ENCODE measurements at regions not wholly inside any gene's neighbourhood (a gene's known extent, or its start where the extent isn't known, plus 50 kb on each side); places are given as distances from the start of the nearest gene placed in this dataset.

DNA sequence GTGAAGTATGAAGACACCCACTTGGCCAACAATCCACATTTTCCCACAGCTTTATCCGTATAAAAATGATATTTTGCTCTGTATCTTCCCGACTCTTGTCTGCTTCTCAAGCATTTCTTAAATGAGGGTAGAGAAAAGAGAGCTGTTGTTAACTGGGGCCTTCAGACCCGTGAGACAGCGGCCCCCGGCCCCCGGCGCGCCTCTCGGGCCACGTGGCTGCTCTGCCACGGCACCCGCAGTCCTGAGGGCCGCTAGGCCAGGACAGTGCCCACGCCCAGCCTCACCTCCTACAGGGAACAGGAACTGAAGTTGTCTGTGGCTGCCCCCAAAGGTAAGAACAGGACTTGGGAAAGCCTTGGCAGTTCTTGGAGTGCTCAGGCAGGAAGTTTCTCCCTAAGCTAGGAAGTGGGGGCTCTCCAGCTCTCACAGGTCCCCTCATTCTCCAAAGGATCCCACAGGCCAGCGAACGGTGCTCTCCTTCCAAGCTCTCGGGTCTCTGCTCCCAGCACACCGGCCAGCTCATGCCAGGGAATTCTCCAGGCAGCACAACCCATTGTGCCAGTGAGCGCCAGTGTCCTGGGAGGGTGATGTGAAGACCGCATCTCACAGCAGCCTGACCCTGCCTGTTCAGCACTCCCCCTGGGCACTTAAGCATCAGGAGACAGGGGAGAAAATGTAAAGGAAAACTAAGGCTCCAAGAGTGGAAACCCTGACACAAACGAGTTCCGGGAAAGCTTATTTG lies 230.3 kb upstream of the PFKP start:
- Histone ChIP-seq H3K27me3 (ENCODE audit: insufficient read depth, poor library complexity, severe bottlenecking) (peaks cover 7% of the 10 kb centered on the region), H3K27ac (ENCODE audit: poor library complexity, severe bottlenecking) (no peak overlapping the region), H3K9me3 (ENCODE audit: severe bottlenecking) (no peaks in the 10 kb centered on the region), H3K4me1 (ENCODE audit: insufficient read depth, poor library complexity, severe bottlenecking) (no peaks in the 10 kb centered on the region), H3K4me3 (ENCODE audit: severe bottlenecking) (no peak overlapping the region), H3K36me3 (ENCODE audit: low read depth) (no peaks in the 10 kb centered on the region)
- TF ChIP-seq, protein P1, sequence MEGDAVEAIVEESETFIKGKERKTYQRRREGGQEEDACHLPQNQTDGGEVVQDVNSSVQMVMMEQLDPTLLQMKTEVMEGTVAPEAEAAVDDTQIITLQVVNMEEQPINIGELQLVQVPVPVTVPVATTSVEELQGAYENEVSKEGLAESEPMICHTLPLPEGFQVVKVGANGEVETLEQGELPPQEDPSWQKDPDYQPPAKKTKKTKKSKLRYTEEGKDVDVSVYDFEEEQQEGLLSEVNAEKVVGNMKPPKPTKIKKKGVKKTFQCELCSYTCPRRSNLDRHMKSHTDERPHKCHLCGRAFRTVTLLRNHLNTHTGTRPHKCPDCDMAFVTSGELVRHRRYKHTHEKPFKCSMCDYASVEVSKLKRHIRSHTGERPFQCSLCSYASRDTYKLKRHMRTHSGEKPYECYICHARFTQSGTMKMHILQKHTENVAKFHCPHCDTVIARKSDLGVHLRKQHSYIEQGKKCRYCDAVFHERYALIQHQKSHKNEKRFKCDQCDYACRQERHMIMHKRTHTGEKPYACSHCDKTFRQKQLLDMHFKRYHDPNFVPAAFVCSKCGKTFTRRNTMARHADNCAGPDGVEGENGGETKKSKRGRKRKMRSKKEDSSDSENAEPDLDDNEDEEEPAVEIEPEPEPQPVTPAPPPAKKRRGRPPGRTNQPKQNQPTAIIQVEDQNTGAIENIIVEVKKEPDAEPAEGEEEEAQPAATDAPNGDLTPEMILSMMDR (IDR thresholded peaks at IDR 0.05; ENCODE audit: poor library complexity, severe bottlenecking): no peak
- no peak for DNase-seq (ENCODE audit: low spot score)
- no peak for ATAC-seq (ENCODE audit: low read depth)

DNA sequence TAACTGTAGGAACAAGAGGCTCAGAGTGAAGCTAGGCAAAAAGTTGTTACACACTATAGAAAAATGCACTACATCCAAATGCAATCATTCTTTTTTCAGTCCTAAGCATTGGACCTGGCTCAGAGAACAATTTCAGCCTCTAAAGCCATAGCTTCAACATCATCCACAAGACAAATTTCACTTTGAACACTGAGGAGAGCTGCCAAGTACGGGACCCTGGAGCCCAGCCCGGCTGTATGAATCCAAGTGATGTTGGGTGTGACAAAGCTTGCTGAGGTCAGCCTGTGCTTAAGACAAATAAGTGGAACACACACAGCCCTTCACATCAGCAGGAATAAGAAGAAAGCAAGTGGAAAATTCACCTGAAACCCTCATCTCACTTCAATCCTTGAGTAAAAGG lies 233.1 kb upstream of the PFKP start:
- Histone ChIP-seq H3K36me3 (ENCODE audit: low read depth) (no peaks in the 10 kb centered on the region), H3K4me1 (ENCODE audit: insufficient read depth, poor library complexity, severe bottlenecking) (no peaks in the 10 kb centered on the region), H3K9me3 (ENCODE audit: severe bottlenecking) (no peaks in the 10 kb centered on the region), H3K27me3 (ENCODE audit: insufficient read depth, poor library complexity, severe bottlenecking) (peaks cover 7% of the 10 kb centered on the region), H3K27ac (ENCODE audit: poor library complexity, severe bottlenecking) (no peak overlapping the region), H3K4me3 (ENCODE audit: severe bottlenecking) (no peak overlapping the region)
- ATAC-seq (ENCODE audit: low read depth) (no peak), DNase-seq (ENCODE audit: low spot score) (no peak)
- TF ChIP-seq, protein P1 (IDR thresholded peaks at IDR 0.05; ENCODE audit: poor library complexity, severe bottlenecking): no peak

DNA sequence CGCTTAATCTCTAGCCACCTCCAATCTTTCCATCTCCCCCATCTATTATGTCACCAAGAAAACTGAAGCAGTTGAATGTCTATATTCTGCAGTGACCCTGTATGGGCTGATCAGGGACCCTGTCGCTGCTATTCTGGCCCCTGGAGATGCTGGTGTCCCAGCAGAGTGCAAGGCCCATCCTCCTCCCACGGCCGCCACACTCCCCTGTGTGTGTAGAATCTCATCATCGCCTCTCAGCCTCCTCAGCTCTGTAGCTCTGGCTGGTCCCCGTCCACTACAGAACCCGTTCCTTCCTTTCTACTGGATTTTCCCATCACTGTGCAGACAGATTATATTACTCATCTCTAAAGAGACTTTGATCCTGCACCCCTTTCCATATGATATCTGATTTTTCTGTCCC lies 235.8 kb upstream of the PFKP start:
- Histone ChIP-seq H3K36me3 (ENCODE audit: low read depth) (no peaks in the 10 kb centered on the region), H3K27ac (ENCODE audit: poor library complexity, severe bottlenecking) (no peak overlapping the region), H3K4me3 (ENCODE audit: severe bottlenecking) (no peak overlapping the region), H3K4me1 (ENCODE audit: insufficient read depth, poor library complexity, severe bottlenecking) (no peaks in the 10 kb centered on the region), H3K27me3 (ENCODE audit: insufficient read depth, poor library complexity, severe bottlenecking) (peaks cover 16% of the 10 kb centered on the region), H3K9me3 (ENCODE audit: severe bottlenecking) (no peaks in the 10 kb centered on the region)
- DNase-seq (ENCODE audit: low spot score) (no peak), ATAC-seq (ENCODE audit: low read depth) (no peak)
- TF ChIP-seq, protein P1 (IDR thresholded peaks at IDR 0.05; ENCODE audit: poor library complexity, severe bottlenecking): no peak

DNA sequence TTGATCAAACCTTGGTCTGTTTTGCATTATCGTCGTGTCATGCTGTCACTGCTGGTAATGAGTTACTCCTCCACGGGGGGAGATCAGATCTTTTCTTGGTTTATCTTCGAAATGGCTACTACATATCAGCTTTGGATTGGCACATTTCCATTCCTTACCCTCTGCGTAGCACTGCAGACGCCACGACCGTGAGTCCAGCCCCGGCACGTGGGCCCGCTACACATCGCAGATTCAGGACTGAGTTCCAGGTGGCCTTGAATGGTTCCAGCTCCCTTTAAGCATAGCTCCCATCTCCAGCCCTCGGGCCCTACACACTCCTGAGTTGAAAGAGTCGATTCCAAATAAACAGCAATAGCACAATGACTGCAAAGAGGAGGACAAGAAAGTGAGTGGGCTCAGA lies 238.6 kb upstream of the PFKP start:
- H3K4me3 ChIP-seq (ENCODE audit: severe bottlenecking): no peak overlapping the region
- no peak for DNase-seq (ENCODE audit: low spot score)
- no peak overlapping the region for H3K27ac ChIP-seq (ENCODE audit: poor library complexity, severe bottlenecking)
- H3K36me3 ChIP-seq (ENCODE audit: low read depth): no peaks in the 10 kb centered on the region
- no peak for ATAC-seq (ENCODE audit: low read depth)
- peaks cover 20% of the 10 kb centered on the region for H3K27me3 ChIP-seq (ENCODE audit: insufficient read depth, poor library complexity, severe bottlenecking)
- H3K4me1 ChIP-seq (ENCODE audit: insufficient read depth, poor library complexity, severe bottlenecking): no peaks in the 10 kb centered on the region
- TF ChIP-seq, protein P1 (IDR thresholded peaks at IDR 0.05; ENCODE audit: poor library complexity, severe bottlenecking): no peak
- no peaks in the 10 kb centered on the region for H3K9me3 ChIP-seq (ENCODE audit: severe bottlenecking)

DNA sequence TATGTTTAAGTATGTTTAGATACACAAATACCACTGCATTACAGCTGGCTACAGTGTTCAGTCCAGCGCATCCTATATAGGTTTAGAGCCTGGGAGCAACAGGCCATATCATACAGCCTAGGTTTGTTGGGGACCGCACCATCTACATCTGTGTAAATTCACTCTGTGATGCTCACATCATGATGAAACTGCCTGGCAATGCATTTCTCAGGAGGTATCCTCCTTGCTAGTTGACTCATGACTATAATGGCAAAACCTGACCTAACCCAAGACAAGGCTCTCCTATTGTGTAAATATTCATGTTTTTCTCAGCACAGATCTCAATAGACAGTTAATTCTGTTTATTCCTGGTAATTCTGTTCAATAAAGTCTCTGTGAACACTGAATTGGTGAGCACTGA lies 240.7 kb upstream of the PFKP start:
- H3K27ac ChIP-seq (ENCODE audit: poor library complexity, severe bottlenecking): no peak overlapping the region
- no peaks in the 10 kb centered on the region for H3K36me3 ChIP-seq (ENCODE audit: low read depth)
- no peak for ATAC-seq (ENCODE audit: low read depth)
- no peaks in the 10 kb centered on the region for H3K9me3 ChIP-seq (ENCODE audit: severe bottlenecking)
- no peak overlapping the region for H3K4me3 ChIP-seq (ENCODE audit: severe bottlenecking)
- DNase-seq (ENCODE audit: low spot score): no peak
- H3K27me3 ChIP-seq (ENCODE audit: insufficient read depth, poor library complexity, severe bottlenecking): peaks cover 16% of the 10 kb centered on the region
- H3K4me1 ChIP-seq (ENCODE audit: insufficient read depth, poor library complexity, severe bottlenecking): no peaks in the 10 kb centered on the region
- TF ChIP-seq, protein P1 (IDR thresholded peaks at IDR 0.05; ENCODE audit: poor library complexity, severe bottlenecking): no peak

Data from RWPE2 (cell line).